Activated naive CD4-positive, alpha-beta T cell treated with anti-CD3 and anti-CD28 coated beads, Interleukin-2, amount 50 U/mL, for 72 hours (primary cell): ENCODE measurements at regions not wholly inside any gene's neighbourhood (a gene's known extent, or its start where the extent isn't known, plus 50 kb on each side); places are given as distances from the start of the nearest gene placed in this dataset.
A peak's percentile ranks its signal among the peaks of the same experiment; 100 is the strongest.

Source experiments
- ATAC-seq, 2 donors: fragments of 150-1000 bp; cut with Tn5 transposase; 2 replicates each; pipeline ENCODE4 v1.10.0; 2021; ENCODE audit warnings: mild to moderate bottlenecking in 2 of 2, moderate library complexity in 2 of 2
- DNase-seq, 2 donors: peaks; one replicate each; pipeline ENCODE4 v3.0.0; 2021 to 2022; ENCODE audit warnings: low spot score in 2 of 2
- H3K27ac Mint-ChIP-seq, 2 donors: one replicate each; pipeline ENCODE4 v1.8.0; 2022; ENCODE audit warnings: mild to moderate bottlenecking in 2 of 2, mixed read lengths in 2 of 2
- H3K36me3 Mint-ChIP-seq, 2 donors: one replicate each; pipeline ENCODE4 v1.8.0; 2022; ENCODE audit warnings: mixed read lengths in 2 of 2
- H3K9me3 Mint-ChIP-seq, 2 donors: one replicate each; pipeline ENCODE4 v1.8.0; 2022; ENCODE audit warnings: mixed read lengths in 2 of 2

GRCh38 chr18:23077493-23078256 lies 57.6 kb upstream of the CABLES1 start:
- H3K9me3 Mint-ChIP-seq: no peaks in the 10 kb centered on the region
- H3K36me3 Mint-ChIP-seq: no peaks in the 10 kb centered on the region
- ATAC-seq (no peak), DNase-seq (no peak)
- peak overlapping the region in 1 of 2 donors; percentile 53 for H3K27ac Mint-ChIP-seq

GRCh38 chr18:23085066-23085465 lies 50.2 kb upstream of the CABLES1 start:
- Mint-ChIP-seq H3K9me3 (no peaks in the 10 kb centered on the region), H3K27ac (peak overlapping the region in 1 of 2 donors; percentile 41), H3K36me3 (no peaks in the 10 kb centered on the region)
- ATAC-seq: no peak
- DNase-seq: no peak
